ENCODE measurements at regions not wholly inside any gene's neighbourhood (a gene's known extent, or its start where the extent isn't known, plus 50 kb on each side); places are given as distances from the start of the nearest gene placed in this dataset.

DNA sequence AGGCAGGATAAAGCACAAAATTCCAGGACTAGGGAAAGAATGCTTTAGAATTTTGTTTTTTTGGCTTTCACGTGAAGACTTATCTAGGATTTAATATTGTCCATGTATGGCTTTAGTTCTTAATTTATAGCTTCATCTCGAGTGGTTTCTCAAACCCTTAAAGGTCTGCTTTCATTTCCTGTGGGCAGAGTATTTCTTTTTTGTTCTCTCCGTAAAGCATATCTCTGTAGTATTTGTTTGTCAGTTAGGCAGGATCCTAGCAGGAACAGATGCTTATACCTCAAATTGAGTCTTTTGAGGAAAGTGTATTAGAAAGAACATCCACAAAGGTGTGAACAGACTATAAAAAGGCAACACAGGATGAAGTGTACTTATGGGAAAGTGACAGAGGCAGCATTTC lies 697.1 kb upstream of the SEL1L start:
- TF ChIP-seq GATA1 (IDR thresholded peaks at IDR 0.05; ENCODE audit: low read depth, low read length) (no peak), POLR2A (IDR thresholded peaks at IDR 0.05; ENCODE audit: low read length) (no peak)
- DNase-seq, result no peak

DNA sequence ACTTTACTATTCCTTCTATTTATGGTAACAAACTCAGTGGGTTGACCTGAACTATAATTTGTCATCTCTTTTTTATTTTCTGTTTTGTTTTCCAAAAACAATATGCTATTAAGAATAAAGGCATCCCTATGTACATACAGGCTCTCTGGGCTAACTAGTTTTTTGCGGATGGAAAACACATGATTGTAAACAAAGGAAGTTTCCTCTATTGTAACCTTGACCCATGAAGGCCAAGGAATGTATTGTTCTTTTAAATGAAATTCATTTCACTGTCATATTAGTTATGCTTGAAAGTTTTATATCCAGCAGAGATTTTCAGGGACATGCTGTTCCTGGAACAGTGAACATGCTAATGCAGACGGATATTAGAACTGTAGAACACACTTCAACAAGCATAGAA lies 705.0 kb upstream of the SEL1L start:
- no peak for TF ChIP-seq GATA1 (IDR thresholded peaks at IDR 0.05; ENCODE audit: low read depth, low read length)
- no peak for TF ChIP-seq POLR2A (IDR thresholded peaks at IDR 0.05; ENCODE audit: low read length)

DNA sequence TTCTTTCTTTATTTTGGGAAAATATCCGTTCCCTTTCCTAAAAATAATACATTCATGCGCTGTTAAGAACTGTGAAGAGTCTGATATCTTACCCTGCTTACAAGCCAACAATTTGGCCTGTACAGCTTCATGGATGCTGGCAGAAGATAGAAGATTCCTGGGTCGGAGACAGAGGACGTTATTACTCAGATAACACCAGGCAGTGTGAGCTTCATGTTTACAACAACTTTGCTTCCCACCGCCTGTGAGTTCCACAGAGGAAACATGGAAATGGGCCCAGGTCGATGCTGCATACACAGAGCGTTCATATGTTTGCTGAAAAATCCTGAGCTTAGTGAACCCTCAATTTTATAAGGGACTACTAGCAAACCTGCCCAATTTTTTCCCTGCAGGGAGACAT lies 705.6 kb upstream of the SEL1L start:
- DNase-seq, result no peak
- TF ChIP-seq POLR2A (IDR thresholded peaks at IDR 0.05; ENCODE audit: low read length), result no peak
- TF ChIP-seq GATA1 (IDR thresholded peaks at IDR 0.05; ENCODE audit: low read depth, low read length), result no peak

More for the DNA sequence above, 705.0 kb upstream of the SEL1L start:
- DNase-seq, result no peak

DNA sequence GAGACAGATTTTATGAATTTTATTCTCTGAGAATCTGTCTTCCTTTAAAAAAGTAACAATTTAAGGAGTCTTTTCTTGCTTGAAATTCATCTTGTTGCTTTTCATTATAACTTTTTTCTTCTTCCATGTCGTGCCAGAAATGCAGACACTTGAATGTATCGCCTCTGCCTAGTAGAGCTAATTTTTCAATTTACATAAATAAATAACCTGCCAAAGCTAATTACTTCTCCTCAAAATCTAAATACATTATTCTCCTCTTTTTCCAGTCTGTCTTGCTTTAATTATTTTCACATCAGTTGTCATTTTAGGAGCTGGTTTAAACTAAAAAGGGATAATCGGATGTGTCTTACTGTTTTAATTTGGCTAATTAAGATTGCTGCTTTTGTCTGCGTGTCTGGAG lies 711.1 kb upstream of the SEL1L start:
- TF ChIP-seq GATA1 (IDR thresholded peaks at IDR 0.05; ENCODE audit: low read depth, low read length), result no peak
- no peak for TF ChIP-seq POLR2A (IDR thresholded peaks at IDR 0.05; ENCODE audit: low read length)
- DNase-seq, result no peak

DNA sequence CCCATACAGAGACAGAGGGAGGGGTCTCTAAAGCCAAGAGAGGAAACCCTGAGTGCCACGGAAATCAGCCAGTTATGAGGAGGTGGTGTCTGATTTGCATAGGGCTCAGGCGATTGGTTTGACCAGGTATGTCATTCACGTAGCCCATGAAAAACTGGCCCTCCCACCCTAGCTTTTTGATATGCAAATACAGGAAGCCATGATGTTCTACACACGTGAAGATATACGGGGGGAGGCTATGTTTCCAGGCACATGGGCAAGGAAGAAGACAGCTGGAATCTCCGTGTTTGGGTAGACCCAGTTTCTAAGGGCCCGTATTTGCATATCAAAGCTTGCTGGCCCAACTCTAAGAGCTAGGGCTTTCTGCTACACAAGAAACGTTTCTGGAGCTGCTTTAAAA lies 717.8 kb upstream of the SEL1L start:
- DNase-seq, result no peak
- TF ChIP-seq GATA1 (IDR thresholded peaks at IDR 0.05; ENCODE audit: low read depth, low read length) (no peak), POLR2A (IDR thresholded peaks at IDR 0.05; ENCODE audit: low read length) (no peak)

DNA sequence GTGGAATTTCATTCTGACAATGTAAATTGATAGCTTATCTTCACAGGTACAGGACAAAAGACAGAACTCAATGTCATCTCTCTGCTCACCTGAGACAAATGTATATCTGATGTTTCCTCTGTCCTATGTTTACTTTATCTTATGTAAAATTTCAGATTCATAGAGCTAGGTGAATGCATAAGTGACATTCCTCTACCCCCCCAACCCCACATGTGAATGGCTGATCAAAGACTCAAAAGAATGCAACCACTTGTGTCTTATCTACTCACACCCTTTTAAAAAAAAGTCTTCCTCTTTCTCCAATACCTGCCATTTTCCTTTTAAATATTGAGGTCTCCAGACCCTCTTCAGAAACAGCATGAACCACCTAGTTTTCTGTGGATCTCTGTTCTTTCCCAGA lies 736.6 kb upstream of the SEL1L start:
- DNase-seq, result no peak
- TF ChIP-seq GATA1 (IDR thresholded peaks at IDR 0.05; ENCODE audit: low read depth, low read length) (no peak), POLR2A (IDR thresholded peaks at IDR 0.05; ENCODE audit: low read length) (no peak)

DNA sequence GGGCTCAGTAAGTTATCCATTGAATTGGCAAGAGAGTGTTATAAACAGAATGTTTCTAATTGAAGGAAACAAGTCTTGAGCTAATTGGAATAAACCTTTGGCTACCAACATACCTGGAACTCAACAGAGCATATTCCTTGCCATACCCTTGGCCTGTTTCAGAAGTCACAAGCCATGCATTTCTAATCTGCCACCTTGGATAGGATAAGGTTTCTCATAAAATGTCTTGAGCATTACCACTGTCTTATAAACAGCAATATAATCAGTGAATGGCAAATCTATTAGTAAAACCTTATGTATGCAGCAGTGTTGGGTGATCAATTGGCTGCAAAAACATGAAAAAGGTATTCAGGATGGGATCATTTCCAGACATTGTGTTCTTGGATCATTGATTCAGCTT lies 765.2 kb upstream of the SEL1L start:
- TF ChIP-seq POLR2A (IDR thresholded peaks at IDR 0.05; ENCODE audit: low read length), result no peak
- TF ChIP-seq GATA1 (IDR thresholded peaks at IDR 0.05; ENCODE audit: low read depth, low read length), result no peak
- DNase-seq, result no peak

DNA sequence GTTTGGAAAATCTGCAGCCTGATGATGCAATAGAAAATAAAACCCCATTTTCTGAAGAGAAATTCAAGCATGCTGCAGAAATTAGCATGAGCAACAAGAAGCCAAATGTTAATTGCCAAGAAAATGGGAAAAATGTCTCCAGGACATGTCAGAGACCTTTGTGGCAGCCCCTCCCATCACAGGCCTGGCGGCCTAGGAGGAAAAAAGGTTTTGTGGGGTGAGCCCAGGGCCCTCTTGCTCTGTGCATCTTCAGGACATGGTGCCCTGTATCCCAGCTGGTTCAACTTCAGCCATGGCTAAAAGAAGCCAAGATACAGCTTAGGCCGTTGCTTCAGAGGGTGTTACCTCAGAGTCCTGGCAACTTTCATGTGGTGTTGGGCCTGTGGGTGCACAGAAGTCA lies 775.5 kb upstream of the SEL1L start:
- no peak for DNase-seq

DNA sequence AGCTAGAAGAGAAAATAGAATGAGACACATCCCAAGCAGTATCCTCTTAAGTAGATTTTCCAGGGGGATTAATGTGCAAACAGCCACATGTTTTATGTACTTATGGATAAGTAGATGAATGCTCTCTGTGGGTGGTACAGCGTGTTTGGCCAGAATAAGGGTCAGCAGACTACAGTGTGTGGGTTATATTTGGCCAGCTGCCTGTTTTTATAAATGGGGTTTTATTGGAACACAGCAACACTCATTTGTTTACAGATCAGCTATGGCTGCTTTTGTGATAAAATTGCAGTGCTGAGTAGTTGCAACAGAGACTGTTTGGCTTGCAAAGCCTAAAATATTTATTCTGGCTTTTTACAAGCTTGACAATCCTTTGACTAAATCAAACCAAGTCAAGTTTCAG lies 780.2 kb upstream of the SEL1L start:
- no peak for TF ChIP-seq GATA1 (IDR thresholded peaks at IDR 0.05; ENCODE audit: low read depth, low read length)
- DNase-seq, result no peak

More for the DNA sequence above, 775.5 kb upstream of the SEL1L start:
- no peak for TF ChIP-seq POLR2A (IDR thresholded peaks at IDR 0.05; ENCODE audit: low read length)
- TF ChIP-seq GATA1 (IDR thresholded peaks at IDR 0.05; ENCODE audit: low read depth, low read length), result no peak

DNA sequence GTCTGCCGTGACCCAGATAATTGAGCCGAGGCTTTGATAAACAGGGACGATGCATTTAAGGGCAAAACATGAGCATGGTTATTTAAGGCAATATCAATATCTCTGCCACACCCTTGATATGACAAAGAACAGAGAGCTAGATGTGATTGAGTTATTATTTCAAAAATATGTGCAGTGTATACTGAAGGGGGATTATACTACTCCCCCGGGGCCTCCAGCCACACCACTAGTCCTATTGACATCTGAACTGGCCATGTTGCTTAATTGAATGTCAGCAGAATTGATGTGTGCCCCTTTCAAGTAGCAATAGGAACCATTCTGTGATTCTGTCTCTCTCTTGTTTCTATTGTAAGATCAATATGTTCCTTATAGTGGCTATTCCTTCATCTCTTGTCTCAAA lies 794.8 kb upstream of the SEL1L start:
- no peak for DNase-seq
- no peak for TF ChIP-seq POLR2A (IDR thresholded peaks at IDR 0.05; ENCODE audit: low read length)
- TF ChIP-seq GATA1 (IDR thresholded peaks at IDR 0.05; ENCODE audit: low read depth, low read length), result no peak

DNA sequence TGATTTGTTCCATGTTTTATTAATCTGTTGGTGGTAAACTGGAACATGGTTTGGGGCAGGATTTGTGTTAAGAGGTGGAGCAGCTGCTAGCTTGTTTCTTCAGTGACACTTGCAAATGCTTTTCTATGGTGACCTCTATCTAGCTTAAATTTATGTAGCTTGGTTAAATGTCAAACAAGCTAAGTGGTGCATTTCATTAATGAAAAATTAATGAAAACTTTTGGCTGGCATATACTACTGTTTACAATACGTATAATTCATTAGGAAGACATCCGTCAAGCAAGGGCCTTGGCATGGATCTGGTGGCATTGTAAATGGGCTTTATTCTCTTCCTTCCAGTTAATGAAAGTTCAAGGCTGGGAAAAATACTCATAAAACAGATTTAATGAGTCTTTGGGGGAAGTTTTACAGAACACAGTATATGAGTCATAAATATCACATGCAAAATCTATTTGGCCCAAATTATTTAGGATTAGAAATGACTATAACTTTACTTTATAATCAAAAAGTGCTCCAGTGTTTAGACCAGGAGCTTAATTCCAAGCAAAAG lies 807.7 kb upstream of the SEL1L start:
- TF ChIP-seq POLR2A (IDR thresholded peaks at IDR 0.05; ENCODE audit: low read length) (no peak), GATA1 (IDR thresholded peaks at IDR 0.05; ENCODE audit: low read depth, low read length) (no peak)
- no peak for DNase-seq

DNA sequence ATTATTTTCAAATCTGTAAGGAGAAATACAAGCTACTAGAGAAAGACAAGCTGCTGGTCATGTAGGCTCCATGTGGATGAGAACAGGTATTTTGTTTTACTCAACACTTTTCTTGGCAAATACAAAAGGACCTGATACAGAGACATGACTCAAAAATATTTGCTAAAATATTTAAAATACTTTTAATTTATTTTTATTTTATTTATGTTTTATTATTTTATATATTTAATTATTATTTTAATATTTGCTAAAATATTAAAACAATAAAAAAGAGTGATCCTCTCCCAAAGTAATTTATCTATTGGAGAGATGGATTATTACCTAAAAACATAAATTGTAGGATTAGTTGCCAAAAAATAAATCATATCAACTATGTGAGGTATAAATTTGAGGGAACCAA lies 808.9 kb upstream of the SEL1L start:
- no peak for TF ChIP-seq POLR2A (IDR thresholded peaks at IDR 0.05; ENCODE audit: low read length)
- no peak for TF ChIP-seq GATA1 (IDR thresholded peaks at IDR 0.05; ENCODE audit: low read depth, low read length)

DNA sequence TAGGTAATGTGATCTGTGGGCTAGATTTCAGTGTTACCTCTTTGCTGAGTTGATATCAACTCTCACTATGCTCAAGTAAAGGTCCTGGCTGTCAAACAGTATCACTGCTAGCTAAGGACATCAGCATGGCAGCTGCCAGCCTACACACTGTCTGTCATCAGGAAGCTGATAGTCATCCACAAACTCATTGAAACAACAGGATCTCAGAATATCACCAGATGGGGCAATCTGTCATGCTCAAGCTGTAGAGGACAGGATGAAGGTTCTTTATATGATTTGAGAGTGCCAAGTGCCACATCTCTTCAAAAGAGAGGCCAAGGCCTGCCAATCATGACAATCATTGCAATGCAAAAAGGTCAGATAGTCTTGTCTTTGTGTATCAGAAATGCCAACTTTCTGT lies 811.5 kb upstream of the SEL1L start:
- TF ChIP-seq POLR2A (IDR thresholded peaks at IDR 0.05; ENCODE audit: low read length) (no peak), GATA1 (IDR thresholded peaks at IDR 0.05; ENCODE audit: low read depth, low read length) (no peak)
- DNase-seq, result no peak

More for the DNA sequence above, 808.9 kb upstream of the SEL1L start:
- no peak for DNase-seq

DNA sequence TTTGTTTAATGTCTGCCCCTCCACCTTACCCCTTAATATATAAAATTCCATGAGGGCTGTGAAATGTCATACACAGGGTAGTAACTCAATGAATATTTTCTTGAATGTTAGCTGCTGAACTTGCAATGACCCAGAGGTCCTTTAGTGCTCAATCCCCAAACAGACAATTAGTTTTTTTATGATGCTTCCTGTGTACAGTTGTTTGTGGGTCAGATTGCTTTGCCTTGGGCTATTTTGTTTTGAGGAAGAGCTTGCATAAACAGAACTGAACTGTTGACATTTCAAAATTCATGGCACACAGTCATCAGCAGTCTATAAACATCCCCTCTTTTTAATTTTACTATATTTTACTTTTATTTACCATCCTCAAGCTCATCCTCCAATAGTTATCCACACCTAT lies 820.5 kb upstream of the SEL1L start:
- TF ChIP-seq POLR2A (IDR thresholded peaks at IDR 0.05; ENCODE audit: low read length) (no peak), GATA1 (IDR thresholded peaks at IDR 0.05; ENCODE audit: low read depth, low read length) (no peak)
- no peak for DNase-seq

DNA sequence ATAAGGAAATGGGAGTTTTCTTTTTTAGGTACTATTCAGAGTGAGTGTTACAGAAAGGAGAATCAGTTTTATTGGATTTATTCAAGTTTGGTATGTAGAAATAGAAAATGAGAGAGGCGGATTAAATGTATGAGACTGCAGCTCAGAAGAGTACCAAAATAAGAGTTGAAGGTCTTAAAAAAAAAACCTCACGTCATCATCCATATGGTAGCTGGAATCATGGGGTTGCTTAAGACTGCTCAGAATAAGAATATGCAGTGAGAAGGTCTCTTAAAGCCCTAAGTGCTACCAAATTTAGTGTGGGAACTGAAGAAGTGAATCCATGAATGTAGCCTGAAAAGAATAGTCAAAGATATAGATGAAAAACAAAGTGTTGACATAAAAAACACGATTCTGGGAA lies 825.5 kb upstream of the SEL1L start:
- no peak for TF ChIP-seq GATA1 (IDR thresholded peaks at IDR 0.05; ENCODE audit: low read depth, low read length)
- TF ChIP-seq POLR2A (IDR thresholded peaks at IDR 0.05; ENCODE audit: low read length), result no peak
- no peak for DNase-seq

DNA sequence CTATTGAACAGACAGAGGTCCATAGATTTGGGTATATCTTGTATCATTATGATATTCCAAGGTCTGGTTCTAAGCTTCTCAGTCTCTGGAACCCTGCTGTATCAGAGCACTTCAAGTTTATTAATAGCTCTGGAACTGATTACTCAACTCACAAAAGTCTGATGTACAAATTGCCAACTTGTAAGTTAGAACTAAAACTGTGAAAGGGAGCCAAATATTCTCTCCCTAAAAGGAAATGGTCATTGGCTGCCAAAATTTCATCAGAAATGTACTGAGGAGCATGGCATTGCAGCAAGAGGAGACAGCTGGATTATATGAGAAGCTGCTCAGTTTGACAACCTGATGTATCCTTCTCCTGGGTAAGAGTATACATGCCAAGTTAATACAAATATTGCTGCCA lies 828.8 kb upstream of the SEL1L start:
- TF ChIP-seq POLR2A (IDR thresholded peaks at IDR 0.05; ENCODE audit: low read length) (no peak), GATA1 (IDR thresholded peaks at IDR 0.05; ENCODE audit: low read depth, low read length) (no peak)
- no peak for DNase-seq

Data from erythroblast (primary cell).